ENCODE measurements at regions not wholly inside any gene's neighbourhood (a gene's known extent, or its start where the extent isn't known, plus 50 kb on each side); places are given as distances from the start of the nearest gene placed in this dataset.

- CTCF ChIA-PET (ENCODE audit: unreplicated experiment): no interaction called here
- BruUV-seq (replicated peaks): no TSS peak
- H3K36me3 ChIP-seq (ENCODE audit: insufficient read depth, low read length): no peaks in the 10 kb centered on the region
Measured at GRCh38 chr6:82646231-82646615, 282.6 kb downstream of the TPBG start.

GRCh38 chr6:82651845-82652335 lies 288.3 kb downstream of the TPBG start:
- Histone ChIP-seq H3K79me2 (ENCODE audit: insufficient read depth, low read depth, low read length) (no peaks in the 10 kb centered on the region), H2AFZ (ENCODE audit: low read length) (no peak overlapping the region), H3K9me2 (ENCODE audit: insufficient read depth, low read length) (no peaks in the 10 kb centered on the region), H3K36me3 (ENCODE audit: insufficient read depth, low read length) (no peaks in the 10 kb centered on the region), H4K20me1 (ENCODE audit: insufficient read depth, low read length) (no peaks in the 10 kb centered on the region), H3K27ac (ENCODE audit: low read depth, low read length, poor library complexity, severe bottlenecking) (no peak overlapping the region), H3K4me3 (ENCODE audit: low read depth, low read length, poor library complexity, severe bottlenecking) (no peak overlapping the region), H3K4me2 (ENCODE audit: low read length) (no peak overlapping the region), H3K4me1 (ENCODE audit: insufficient read depth, low read length, poor library complexity, severe bottlenecking) (no peaks in the 10 kb centered on the region), H3K9me3 (ENCODE audit: low read length) (no peaks in the 10 kb centered on the region)
- CTCF ChIA-PET (ENCODE audit: unreplicated experiment): no interaction called here
- intact Hi-C loops (cut with micrococcal nuclease; ENCODE audit: unreplicated experiment): no loop called here
- no peak for TF ChIP-seq EZH2phosphoT487 (IDR thresholded peaks at IDR 0.05; ENCODE audit: borderline replicate concordance, low read depth, low read length)
- TF ChIP-seq, protein P1, sequence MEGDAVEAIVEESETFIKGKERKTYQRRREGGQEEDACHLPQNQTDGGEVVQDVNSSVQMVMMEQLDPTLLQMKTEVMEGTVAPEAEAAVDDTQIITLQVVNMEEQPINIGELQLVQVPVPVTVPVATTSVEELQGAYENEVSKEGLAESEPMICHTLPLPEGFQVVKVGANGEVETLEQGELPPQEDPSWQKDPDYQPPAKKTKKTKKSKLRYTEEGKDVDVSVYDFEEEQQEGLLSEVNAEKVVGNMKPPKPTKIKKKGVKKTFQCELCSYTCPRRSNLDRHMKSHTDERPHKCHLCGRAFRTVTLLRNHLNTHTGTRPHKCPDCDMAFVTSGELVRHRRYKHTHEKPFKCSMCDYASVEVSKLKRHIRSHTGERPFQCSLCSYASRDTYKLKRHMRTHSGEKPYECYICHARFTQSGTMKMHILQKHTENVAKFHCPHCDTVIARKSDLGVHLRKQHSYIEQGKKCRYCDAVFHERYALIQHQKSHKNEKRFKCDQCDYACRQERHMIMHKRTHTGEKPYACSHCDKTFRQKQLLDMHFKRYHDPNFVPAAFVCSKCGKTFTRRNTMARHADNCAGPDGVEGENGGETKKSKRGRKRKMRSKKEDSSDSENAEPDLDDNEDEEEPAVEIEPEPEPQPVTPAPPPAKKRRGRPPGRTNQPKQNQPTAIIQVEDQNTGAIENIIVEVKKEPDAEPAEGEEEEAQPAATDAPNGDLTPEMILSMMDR (conservative IDR thresholded peaks at IDR 0.05; ENCODE audit: low read length): no peak
- POLR2A ChIA-PET: interaction anchor here (0.6 kb wide), 1 partner anchor 117 kb away, joined by 3 read pairs; no protein-coding TSS in a partner anchor
- no TSS peak for BruUV-seq (replicated peaks)
- no peak for DNase-seq (ENCODE audit: low spot score)

More at GRCh38 chr6:82646231-82646615, 282.6 kb downstream of the TPBG start:
- TF ChIP-seq EZH2phosphoT487 (IDR thresholded peaks at IDR 0.05; ENCODE audit: borderline replicate concordance, low read depth, low read length): no peak
- TF ChIP-seq, protein P1 (conservative IDR thresholded peaks at IDR 0.05; ENCODE audit: low read length): no peak
- H3K4me3 ChIP-seq (ENCODE audit: low read depth, low read length, poor library complexity, severe bottlenecking): no peak overlapping the region
- H4K20me1 ChIP-seq (ENCODE audit: insufficient read depth, low read length): no peaks in the 10 kb centered on the region
- no peak overlapping the region for H3K4me2 ChIP-seq (ENCODE audit: low read length)
- H3K9me2 ChIP-seq (ENCODE audit: insufficient read depth, low read length): no peaks in the 10 kb centered on the region
- intact Hi-C loops (cut with micrococcal nuclease; ENCODE audit: unreplicated experiment): no loop called here
- H3K79me2 ChIP-seq (ENCODE audit: insufficient read depth, low read depth, low read length): no peaks in the 10 kb centered on the region
- DNase-seq (ENCODE audit: low spot score): no peak
- no peak overlapping the region for H3K27ac ChIP-seq (ENCODE audit: low read depth, low read length, poor library complexity, severe bottlenecking)
- H2AFZ ChIP-seq (ENCODE audit: low read length): no peak overlapping the region
- no peaks in the 10 kb centered on the region for H3K9me3 ChIP-seq (ENCODE audit: low read length)
- no peaks in the 10 kb centered on the region for H3K4me1 ChIP-seq (ENCODE audit: insufficient read depth, low read length, poor library complexity, severe bottlenecking)
- POLR2A ChIA-PET: no interaction called here

GRCh38 chr6:82679232-82679631 lies 315.6 kb downstream of the TPBG start:
- no peak overlapping the region for H3K4me3 ChIP-seq (ENCODE audit: low read depth, low read length, poor library complexity, severe bottlenecking)
- H2AFZ ChIP-seq (ENCODE audit: low read length): no peak overlapping the region
- H3K4me1 ChIP-seq (ENCODE audit: insufficient read depth, low read length, poor library complexity, severe bottlenecking): no peaks in the 10 kb centered on the region
- intact Hi-C loops (cut with micrococcal nuclease; ENCODE audit: unreplicated experiment): no loop called here
- no peaks in the 10 kb centered on the region for H3K79me2 ChIP-seq (ENCODE audit: insufficient read depth, low read depth, low read length)
- POLR2A ChIA-PET: no interaction called here
- CTCF ChIA-PET (ENCODE audit: unreplicated experiment): no interaction called here
- DNase-seq (ENCODE audit: low spot score): no peak
- H3K9me3 ChIP-seq (ENCODE audit: low read length): 0 out of 2 replicates have a peak, but pooled peaks cover 4% of the 10 kb centered on the region
- H4K20me1 ChIP-seq (ENCODE audit: insufficient read depth, low read length): no peaks in the 10 kb centered on the region
- no peaks in the 10 kb centered on the region for H3K36me3 ChIP-seq (ENCODE audit: insufficient read depth, low read length)
- no peak overlapping the region for H3K4me2 ChIP-seq (ENCODE audit: low read length)
- TF ChIP-seq, protein P1 (conservative IDR thresholded peaks at IDR 0.05; ENCODE audit: low read length): no peak
- TF ChIP-seq EZH2phosphoT487 (IDR thresholded peaks at IDR 0.05; ENCODE audit: borderline replicate concordance, low read depth, low read length): no peak
- H3K9me2 ChIP-seq (ENCODE audit: insufficient read depth, low read length): no peaks in the 10 kb centered on the region
- no peak overlapping the region for H3K27ac ChIP-seq (ENCODE audit: low read depth, low read length, poor library complexity, severe bottlenecking)
- BruUV-seq (replicated peaks): no TSS peak
